ENCODE measurements at regions not wholly inside any gene's neighbourhood (a gene's known extent, or its start where the extent isn't known, plus 50 kb on each side); places are given as distances from the start of the nearest gene placed in this dataset.
"Not testable (repeated sequence)": the region's sequence is repeated elsewhere in the genome, so short reads cannot be mapped to it uniquely, and the experiment has no call there.

GRCh38 chr14:45867046-45867894 is 614.3 kb upstream of the MIS18BP1 start:
- no peak for DNase-seq (ENCODE audit: low read depth)

- peak; percentile 7 for DNase-seq (ENCODE audit: low read depth)
Measured at GRCh38 chr14:45838597-45838996, 585.6 kb upstream of the MIS18BP1 start.

GRCh38 chr14:45819107-45819506 is 566.1 kb upstream of the MIS18BP1 start:
- DNase-seq (ENCODE audit: low read depth) = no peak

- DNase-seq (ENCODE audit: low read depth) = peak; percentile 68
Measured at GRCh38 chr14:45811155-45811554, 558.2 kb upstream of the MIS18BP1 start.

GRCh38 chr14:45810152-45810872 is 557.3 kb upstream of the MIS18BP1 start:
- DNase-seq (ENCODE audit: low read depth) = peak; percentile 63

DNA sequence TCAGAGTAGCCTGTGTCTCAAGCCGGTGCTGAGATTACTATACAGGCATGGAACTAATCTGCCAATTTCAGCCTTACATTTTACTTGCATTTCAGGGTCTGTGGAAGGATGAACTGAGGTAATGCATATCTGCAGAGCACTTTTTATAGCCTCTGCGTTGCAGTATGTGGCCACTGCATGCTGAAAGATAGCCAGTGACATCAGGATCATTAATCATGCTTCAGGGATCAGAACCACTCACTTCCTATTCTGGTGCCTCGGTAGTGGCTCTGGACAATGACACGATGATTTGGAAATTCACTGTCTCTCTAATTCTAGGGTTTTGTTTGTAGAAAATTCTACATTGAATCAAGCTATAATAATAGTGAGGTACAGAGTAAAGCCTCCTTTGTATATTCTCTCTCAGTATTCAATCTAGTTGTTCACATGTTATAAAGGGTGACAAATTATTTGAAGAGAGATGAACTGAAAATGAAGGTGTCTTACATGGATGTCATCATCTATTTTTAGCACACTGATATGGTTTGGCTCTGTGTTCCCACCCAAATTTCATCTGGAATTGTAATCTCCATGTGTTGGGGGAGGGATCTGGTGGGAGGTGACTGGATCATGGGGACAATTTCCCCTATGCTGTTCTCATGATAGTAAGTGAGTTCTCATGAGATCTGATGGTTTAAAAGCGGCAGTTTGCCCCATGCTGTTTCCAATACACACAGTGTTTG is 554.3 kb upstream of the MIS18BP1 start:
- no peak for DNase-seq (ENCODE audit: low read depth)

GRCh38 chr14:45799511-45799910 is 546.5 kb upstream of the MIS18BP1 start:
- DNase-seq (ENCODE audit: low read depth) = no peak

GRCh38 chr14:45798659-45799058 is 545.7 kb upstream of the MIS18BP1 start:
- no peak for DNase-seq (ENCODE audit: low read depth)

DNA sequence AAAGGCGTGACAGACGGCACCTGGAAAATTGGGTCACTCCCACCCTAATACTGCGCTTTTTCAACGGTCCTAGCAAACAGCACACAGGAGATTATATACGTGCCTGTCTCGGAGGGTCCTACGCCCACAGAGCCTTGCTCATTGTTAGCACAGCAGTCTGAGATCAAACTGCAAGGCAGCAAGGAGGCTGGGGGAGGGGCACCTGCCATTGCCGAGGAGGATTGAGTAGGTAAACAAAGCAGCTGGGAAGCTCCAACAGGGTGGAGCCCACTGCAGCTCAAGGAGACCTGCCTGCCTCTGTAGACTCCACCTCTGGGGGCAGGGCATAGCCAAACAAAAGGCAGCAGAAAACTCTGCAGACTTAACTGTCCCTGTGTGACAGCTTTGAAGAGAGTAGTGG is 543.0 kb upstream of the MIS18BP1 start:
- DNase-seq (ENCODE audit: low read depth) = not testable (repeated sequence)

DNA sequence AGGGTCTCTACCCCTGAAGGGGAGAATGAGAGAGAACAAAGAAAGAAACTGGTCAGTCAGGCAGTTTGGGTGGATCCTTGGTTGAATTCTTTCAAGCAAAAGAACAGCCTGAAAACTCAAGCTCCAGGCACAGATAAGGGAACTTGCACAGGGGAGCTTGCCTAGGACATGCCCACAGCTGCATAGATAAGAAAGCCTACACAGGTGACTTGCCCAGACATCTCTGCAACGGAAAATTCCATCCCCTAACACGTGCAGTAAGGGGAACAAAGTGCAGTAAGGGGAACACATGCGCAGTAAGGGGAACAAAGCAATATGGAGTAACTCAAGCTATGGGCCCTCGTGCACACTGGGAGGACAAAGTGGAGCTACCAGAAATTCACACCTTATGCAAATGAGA is 540.1 kb upstream of the MIS18BP1 start:
- no peak for DNase-seq (ENCODE audit: low read depth)

GRCh38 chr14:45790293-45790692 is 537.3 kb upstream of the MIS18BP1 start:
- DNase-seq (ENCODE audit: low read depth) = no peak

DNA sequence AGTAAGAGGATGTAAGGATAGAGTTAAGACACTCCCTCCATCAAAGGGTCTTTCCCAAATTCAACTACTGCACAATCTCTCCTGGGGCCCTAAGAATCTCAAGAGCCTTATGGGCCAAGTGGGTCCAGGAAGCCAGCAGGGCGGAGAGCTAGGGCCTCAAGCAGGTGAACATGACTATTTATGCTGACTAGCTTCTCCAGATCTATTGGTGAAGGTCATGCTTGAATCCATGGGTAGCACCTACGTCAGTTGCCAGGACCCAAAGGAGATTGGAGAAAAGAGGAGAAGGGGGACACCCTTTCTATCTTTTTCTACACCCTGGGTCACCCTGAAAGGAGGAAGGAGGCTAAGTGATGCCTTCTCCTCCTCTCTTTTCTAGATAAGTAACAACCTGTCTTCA is 534.2 kb upstream of the MIS18BP1 start:
- no peak for DNase-seq (ENCODE audit: low read depth)

GRCh38 chr14:45786266-45786665 is 533.3 kb upstream of the MIS18BP1 start:
- no peak for DNase-seq (ENCODE audit: low read depth)

DNA sequence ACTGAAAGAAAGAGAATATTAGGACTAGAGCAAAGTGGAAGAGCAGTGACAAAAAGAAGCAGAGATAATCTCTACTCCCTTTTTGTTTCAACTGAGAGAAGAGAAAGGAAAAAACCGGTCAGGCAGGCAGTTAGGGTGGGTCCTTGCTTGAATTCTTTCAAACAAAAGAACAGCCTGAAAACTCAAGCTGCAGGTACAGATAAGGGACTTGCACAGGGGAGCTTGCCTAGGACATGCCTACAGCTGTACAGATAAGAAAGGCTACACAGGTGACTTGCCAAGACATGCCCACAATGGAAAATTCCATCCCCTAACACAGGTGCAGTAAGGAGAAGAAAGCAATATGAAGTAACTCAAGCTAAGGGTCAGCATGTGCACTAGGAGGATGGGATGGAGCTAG is 532.2 kb upstream of the MIS18BP1 start:
- DNase-seq (ENCODE audit: low read depth) = no peak

GRCh38 chr14:45766247-45766646 is 513.2 kb upstream of the MIS18BP1 start:
- no peak for DNase-seq (ENCODE audit: low read depth)

GRCh38 chr14:45757655-45758054 is 504.7 kb upstream of the MIS18BP1 start:
- DNase-seq (ENCODE audit: low read depth) = peak; percentile 1

GRCh38 chr14:45756412-45756811 is 503.4 kb upstream of the MIS18BP1 start:
- DNase-seq (ENCODE audit: low read depth) = not testable (repeated sequence)

GRCh38 chr14:45743884-45744283 is 490.9 kb upstream of the MIS18BP1 start:
- no peak for DNase-seq (ENCODE audit: low read depth)

- DNase-seq (ENCODE audit: low read depth) = no peak
Measured at GRCh38 chr14:45742187-45742586, 489.2 kb upstream of the MIS18BP1 start.

GRCh38 chr14:45728434-45729225 is 475.6 kb upstream of the MIS18BP1 start:
- DNase-seq (ENCODE audit: low read depth) = no peak

- DNase-seq (ENCODE audit: low read depth) = no peak
Measured at GRCh38 chr14:45727133-45727532, 474.1 kb upstream of the MIS18BP1 start.

Data from LHCN-M2 (cell line).